ENCODE measurements at regions not wholly inside any gene's neighbourhood (a gene's known extent, or its start where the extent isn't known, plus 50 kb on each side); places are given as distances from the start of the nearest gene placed in this dataset.
A peak's percentile ranks its signal among the peaks of the same experiment; 100 is the strongest.

- DNase-seq, result no peak
Measured at GRCh38 chr10:7477538-7478334, 66.9 kb upstream of the SFMBT2 start.

- DNase-seq, result no peak
Measured at GRCh38 chr10:7475939-7476338, 65.1 kb upstream of the SFMBT2 start.

- peak; percentile 47 for DNase-seq
Measured at GRCh38 chr10:7475046-7475911, 64.4 kb upstream of the SFMBT2 start.

GRCh38 chr10:7474388-7474787, 63.6 kb upstream of the SFMBT2 start:
- DNase-seq, result no peak

- no peak for DNase-seq
Measured at GRCh38 chr10:7473474-7473873, 62.6 kb upstream of the SFMBT2 start.

GRCh38 chr10:7471720-7472367, 61.0 kb upstream of the SFMBT2 start:
- DNase-seq, result no peak

- DNase-seq, result no peak
Measured at GRCh38 chr10:7470371-7470770, 59.5 kb upstream of the SFMBT2 start.

- DNase-seq, result no peak
Measured at GRCh38 chr10:7467031-7467667, 56.3 kb upstream of the SFMBT2 start.

GRCh38 chr10:7464691-7465090, 53.9 kb upstream of the SFMBT2 start:
- no peak for DNase-seq
